Endothelial cell of umbilical vein (primary cell): ENCODE measurements at regions not wholly inside any gene's neighbourhood (a gene's known extent, or its start where the extent isn't known, plus 50 kb on each side); places are given as distances from the start of the nearest gene placed in this dataset.

ENCODE experiments used
- BruUV-seq: library from RNA; stranded (reverse); fragments of 400-500 nt; replicated peaks from 2 replicates; lab custom pipeline; 2021; lab: Mats Ljungman, UMichigan
- CTCF ChIA-PET: fragments of 300-600, 350-600 bp; sonication (Branson Sonifier 250); formaldehyde crosslinking; loops from one replicate; lab custom pipeline; 2021; ENCODE audit warnings: antibody characterized with exemption, inconsistent platforms; lab: Charles Lee
- POLR2A ChIA-PET: fragments of 300-600, 350-600 bp; sonication (Branson Sonifier 250); formaldehyde crosslinking; loops from one replicate; lab custom pipeline; 2021; ENCODE audit warnings: antibody characterized with exemption, inconsistent platforms; lab: Charles Lee
- DNase-seq: peaks from one replicate; pipeline ENCODE4 v3.0.0-alpha.2; 2011; ENCODE audit warnings: low read depth, low spot score
- FAIRE-seq: peaks from 2 replicates; lab custom pipeline; 2011; peaks lifted over from hg19 to GRCh38; lab: Jason Lieb, UNC
- H2AFZ ChIP-seq: 2 replicates; pipeline ENCODE4 v1.6.0; 2012; ENCODE audit warnings: low read depth, low read length, control low read depth, inconsistent platforms
- H3K27ac ChIP-seq: 2 replicates; pipeline ENCODE4 v1.5.1; 2011; ENCODE audit warnings: low read depth, mild to moderate bottlenecking, control low read depth, low read length, moderate library complexity; ENCODE audit not compliant: insufficient read depth
- H3K27me3 ChIP-seq, 2 experiments: 2 replicates each; pipeline versions ENCODE4 v1.6.0 to v1.6.1; 2011; ENCODE audit warnings: low read length in 2 of 2, mixed read lengths in 1 of 2; ENCODE audit not compliant: control insufficient read depth in 2 of 2, insufficient read depth in 2 of 2
- H3K36me3 ChIP-seq, 2 experiments: 2 replicates in 1 of 2; 3 replicates in 1 of 2; pipeline ENCODE4 v1.5.1; 2011; ENCODE audit warnings: low read length in 2 of 2, mild to moderate bottlenecking in 1 of 2, moderate library complexity in 1 of 2; ENCODE audit not compliant: control insufficient read depth in 2 of 2, insufficient read depth in 2 of 2; ENCODE audit errors: extremely low read depth in 1 of 2
- H3K4me1 ChIP-seq: 3 replicates; pipeline ENCODE4 v1.5.1; 2011; ENCODE audit warnings: mild to moderate bottlenecking, low read length; ENCODE audit not compliant: control insufficient read depth, insufficient read depth; ENCODE audit errors: extremely low read depth
- H3K4me2 ChIP-seq: 2 replicates; pipeline ENCODE4 v1.6.1; 2011; ENCODE audit warnings: low read length, control low read depth, mixed read lengths; ENCODE audit not compliant: insufficient read depth
- H3K4me3 ChIP-seq, 3 experiments: fragments of 200-600 bp in 1 of 3; sonication (generic), shearing (Covaris generic) in 1 of 3; replicated peaks in 1 of 3; 2 replicates each; pipeline ENCODE4 v1.5.1; 2011 to 2016; ENCODE audit warnings: control low read depth in 3 of 3, low read length in 3 of 3, mild to moderate bottlenecking in 2 of 3, inconsistent platforms in 1 of 3, low read depth in 1 of 3, moderate library complexity in 1 of 3; ENCODE audit not compliant: insufficient read depth in 1 of 3
- H3K79me2 ChIP-seq: 2 replicates; pipeline ENCODE4 v1.6.0; 2012; ENCODE audit warnings: low read length, inconsistent platforms; ENCODE audit not compliant: control insufficient read depth, insufficient read depth
- H3K9ac ChIP-seq: replicated peaks from 2 replicates; pipeline ENCODE3; 2011; ENCODE audit warnings: low read length, control low read depth; ENCODE audit not compliant: insufficient read depth; ENCODE audit errors: extremely low read depth
- H3K9me1 ChIP-seq: replicated peaks from 3 replicates; pipeline ENCODE4 v1.6.0; 2011; ENCODE audit warnings: mild to moderate bottlenecking, low read length; ENCODE audit not compliant: control insufficient read depth, insufficient read depth; ENCODE audit errors: extremely low read depth
- H3K9me3 ChIP-seq: replicated peaks from 2 replicates; pipeline ENCODE4 v1.5.1; 2012; ENCODE audit warnings: low read length, inconsistent platforms; ENCODE audit not compliant: control insufficient read depth, insufficient read depth
- H4K20me1 ChIP-seq: replicated peaks from 2 replicates; pipeline ENCODE3; 2011; ENCODE audit warnings: mild to moderate bottlenecking, low read length; ENCODE audit not compliant: control insufficient read depth, insufficient read depth; ENCODE audit errors: extremely low read depth
- CTCF ChIP-seq, 2 donors: IDR thresholded peaks; 1 replicate in 1 of 2; 2 replicates in 1 of 2; pipeline ENCODE4 v1.5.1; 2011; ENCODE audit warnings: low read length in 2 of 2, mild to moderate bottlenecking in 2 of 2, moderate library complexity in 2 of 2, control low read depth in 1 of 2, inconsistent platforms in 1 of 2, low read depth in 1 of 2; ENCODE audit not compliant: insufficient read depth in 1 of 2; ENCODE audit errors: extremely low read depth in 1 of 2
- EZH2 ChIP-seq: IDR thresholded peaks from 2 replicates; pipeline ENCODE4 v1.6.1; 2012; ENCODE audit warnings: borderline replicate concordance, low read depth, mild to moderate bottlenecking, moderate library complexity, low read length, inconsistent platforms; ENCODE audit not compliant: severe bottlenecking
- FOS ChIP-seq: IDR thresholded peaks from 2 replicates; pipeline ENCODE4 v1.6.1; 2011; ENCODE audit warnings: mild to moderate bottlenecking, low read length, moderate library complexity, borderline replicate concordance; ENCODE audit not compliant: insufficient read depth
- GATA2 ChIP-seq: IDR thresholded peaks from 2 replicates; pipeline ENCODE4 v1.7.0; 2011; ENCODE audit warnings: low read depth, mild to moderate bottlenecking, moderate library complexity, mixed read lengths, low read length; ENCODE audit not compliant: insufficient read length, insufficient read depth
- JUN ChIP-seq: IDR thresholded peaks from 2 replicates; pipeline ENCODE4 v1.6.1; 2011; ENCODE audit warnings: borderline replicate concordance, low read depth; ENCODE audit not compliant: insufficient read length, insufficient read depth
- MYC ChIP-seq: IDR thresholded peaks from one replicate; pipeline ENCODE4 v1.6.1; 2011; ENCODE audit warnings: mild to moderate bottlenecking, low read depth, low read length
- POLR2A ChIP-seq: IDR thresholded peaks from 2 replicates; pipeline ENCODE4 v1.6.1; 2012; ENCODE audit warnings: low read depth, mild to moderate bottlenecking, control low read depth, low read length
- POLR2AphosphoS5 ChIP-seq: IDR thresholded peaks from 2 replicates; pipeline ENCODE4 v1.6.1; 2012; ENCODE audit warnings: low read depth, mild to moderate bottlenecking, control low read depth, low read length, moderate library complexity; ENCODE audit not compliant: insufficient read depth
- dilution Hi-C: fragments of 300-500 bp; cut with MboI; formaldehyde crosslinking; loops from one replicate; pipeline ENCODE4 v1.15.0; 2019; ENCODE audit warnings: low sequenced_read_pairs; ENCODE audit not compliant: extremely low pct_ligation_motif_present
- intact Hi-C: fragments of 100-400 bp; cut with micrococcal nuclease; formaldehyde crosslinking; loops from one replicate; pipeline ENCODE4 v1.10.0; 2022
- TF ChIP-seq, protein P1 (sequence below): IDR thresholded peaks from 2 replicates; pipeline ENCODE4 v1.6.1; 2011; ENCODE audit not compliant: insufficient read depth, insufficient read length

- H2AFZ ChIP-seq = no peak overlapping the region
- no peaks in the 10 kb centered on the region for H3K27me3 ChIP-seq
- H3K79me2 ChIP-seq = no peaks in the 10 kb centered on the region
- H3K4me3 ChIP-seq = no peak overlapping the region
- no TSS peak for BruUV-seq
- peaks cover 4% of the 10 kb centered on the region for H3K9me3 ChIP-seq
- ChIA-PET POLR2A (no interaction called here), CTCF (no interaction called here)
- no peak overlapping the region for H3K27ac ChIP-seq
- H3K4me2 ChIP-seq = no peak overlapping the region
- no peaks in the 10 kb centered on the region for H3K9me1 ChIP-seq
- FAIRE-seq (no peak), DNase-seq (no peak)
- TF ChIP-seq EZH2 = no peak
- TF ChIP-seq GATA2 = no peak
- TF ChIP-seq POLR2A = no peak
- no peak for TF ChIP-seq POLR2AphosphoS5
- TF ChIP-seq, protein P1, sequence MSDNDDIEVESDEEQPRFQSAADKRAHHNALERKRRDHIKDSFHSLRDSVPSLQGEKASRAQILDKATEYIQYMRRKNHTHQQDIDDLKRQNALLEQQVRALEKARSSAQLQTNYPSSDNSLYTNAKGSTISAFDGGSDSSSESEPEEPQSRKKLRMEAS = no peak
- TF ChIP-seq FOS = no peak
- no peak for TF ChIP-seq CTCF (IDR thresholded peaks at IDR 0.05; ENCODE audit: extremely low read depth in 1 of 2, insufficient read depth in 1 of 2, low read depth in 1 of 2, low read length in 2 of 2)
- TF ChIP-seq JUN = no peak
- no peak for TF ChIP-seq MYC
- H3K9ac ChIP-seq = no peak overlapping the region
- intact Hi-C loops (no loop called here), dilution Hi-C loops (no loop called here)
- no peaks in the 10 kb centered on the region for H3K4me1 ChIP-seq
- no peaks in the 10 kb centered on the region for H4K20me1 ChIP-seq
- H3K36me3 ChIP-seq = no peaks in the 10 kb centered on the region
Measured at GRCh38 chr16:35134471-35134870, 1675.1 kb downstream of the TP53TG3F start.
